ENCODE measurements at regions not wholly inside any gene's neighbourhood (a gene's known extent, or its start where the extent isn't known, plus 50 kb on each side); places are given as distances from the start of the nearest gene placed in this dataset.

GRCh38 chr11:128379587-128380580 lies 207.5 kb downstream of the ETS1 start:
- no peaks in the 10 kb centered on the region for H3K27me3 ChIP-seq
- H3K4me3 ChIP-seq = no peak overlapping the region
- H3K9me3 ChIP-seq = peaks cover 6% of the 10 kb centered on the region
- DNase-seq = no peak
- no peaks in the 10 kb centered on the region for H3K36me3 ChIP-seq

GRCh38 chr11:128375961-128376360 lies 211.4 kb downstream of the ETS1 start:
- Histone ChIP-seq H3K36me3 (no peaks in the 10 kb centered on the region), H3K27me3 (no peaks in the 10 kb centered on the region), H3K4me3 (no peak overlapping the region), H3K9me3 (no peaks in the 10 kb centered on the region)
- DNase-seq = no peak

GRCh38 chr11:128374026-128374425 lies 213.3 kb downstream of the ETS1 start:
- DNase-seq = no peak
- Histone ChIP-seq H3K36me3 (no peaks in the 10 kb centered on the region), H3K27me3 (no peaks in the 10 kb centered on the region), H3K9me3 (no peaks in the 10 kb centered on the region), H3K4me3 (no peak overlapping the region)

GRCh38 chr11:128372977-128373376 lies 214.4 kb downstream of the ETS1 start:
- DNase-seq = no peak

GRCh38 chr11:128367573-128367972 lies 219.8 kb downstream of the ETS1 start:
- Histone ChIP-seq H3K4me3 (no peak overlapping the region), H3K27me3 (no peaks in the 10 kb centered on the region), H3K9me3 (no peaks in the 10 kb centered on the region), H3K36me3 (no peaks in the 10 kb centered on the region)
- no peak for DNase-seq

More at GRCh38 chr11:128372977-128373376, 214.4 kb downstream of the ETS1 start:
- no peak overlapping the region for H3K4me3 ChIP-seq
- H3K36me3 ChIP-seq = no peaks in the 10 kb centered on the region
- H3K27me3 ChIP-seq = no peaks in the 10 kb centered on the region
- H3K9me3 ChIP-seq = no peaks in the 10 kb centered on the region

GRCh38 chr11:128365044-128365443 lies 222.3 kb downstream of the ETS1 start:
- no peaks in the 10 kb centered on the region for H3K36me3 ChIP-seq
- DNase-seq = no peak
- H3K9me3 ChIP-seq = no peaks in the 10 kb centered on the region
- no peak overlapping the region for H3K4me3 ChIP-seq
- H3K27me3 ChIP-seq = no peaks in the 10 kb centered on the region

- H3K4me3 ChIP-seq = no peak overlapping the region
- no peaks in the 10 kb centered on the region for H3K36me3 ChIP-seq
- no peaks in the 10 kb centered on the region for H3K27me3 ChIP-seq
- H3K9me3 ChIP-seq = no peaks in the 10 kb centered on the region
- peak; percentile 66 for DNase-seq
These were observed 225.8 kb downstream of the ETS1 start for GRCh38 chr11:128361451-128362020.

GRCh38 chr11:128359515-128359914 lies 227.8 kb downstream of the ETS1 start:
- Histone ChIP-seq H3K36me3 (no peaks in the 10 kb centered on the region), H3K9me3 (no peaks in the 10 kb centered on the region), H3K4me3 (no peak overlapping the region), H3K27me3 (no peaks in the 10 kb centered on the region)
- DNase-seq = no peak

- no peak for DNase-seq
- H3K36me3 ChIP-seq = no peaks in the 10 kb centered on the region
- H3K27me3 ChIP-seq = no peaks in the 10 kb centered on the region
- H3K4me3 ChIP-seq = no peak overlapping the region
- no peaks in the 10 kb centered on the region for H3K9me3 ChIP-seq
These were observed 230.3 kb downstream of the ETS1 start for GRCh38 chr11:128357073-128357472.

- no peak for DNase-seq
- no peaks in the 10 kb centered on the region for H3K36me3 ChIP-seq
- H3K27me3 ChIP-seq = no peaks in the 10 kb centered on the region
- H3K4me3 ChIP-seq = no peak overlapping the region
- H3K9me3 ChIP-seq = no peaks in the 10 kb centered on the region
These were observed 231.8 kb downstream of the ETS1 start for GRCh38 chr11:128355558-128355957.

GRCh38 chr11:128354476-128354875 lies 232.9 kb downstream of the ETS1 start:
- DNase-seq = no peak
- no peaks in the 10 kb centered on the region for H3K9me3 ChIP-seq
- no peaks in the 10 kb centered on the region for H3K36me3 ChIP-seq
- no peak overlapping the region for H3K4me3 ChIP-seq
- no peaks in the 10 kb centered on the region for H3K27me3 ChIP-seq

- H3K36me3 ChIP-seq = no peaks in the 10 kb centered on the region
- DNase-seq = no peak
These were observed 236.2 kb downstream of the ETS1 start for GRCh38 chr11:128351168-128351567.

GRCh38 chr11:128349650-128350299 lies 237.6 kb downstream of the ETS1 start:
- no peak overlapping the region for H3K4me3 ChIP-seq
- no peaks in the 10 kb centered on the region for H3K9me3 ChIP-seq
- no peaks in the 10 kb centered on the region for H3K36me3 ChIP-seq
- no peak for DNase-seq
- H3K27me3 ChIP-seq = no peaks in the 10 kb centered on the region

More at GRCh38 chr11:128351168-128351567, 236.2 kb downstream of the ETS1 start:
- Histone ChIP-seq H3K27me3 (no peaks in the 10 kb centered on the region), H3K9me3 (no peaks in the 10 kb centered on the region), H3K4me3 (no peak overlapping the region)

- H3K36me3 ChIP-seq = no peaks in the 10 kb centered on the region
- H3K9me3 ChIP-seq = no peaks in the 10 kb centered on the region
- H3K27me3 ChIP-seq = no peaks in the 10 kb centered on the region
- H3K4me3 ChIP-seq = no peak overlapping the region
- peak; percentile 61 for DNase-seq
These were observed 240.6 kb downstream of the ETS1 start for GRCh38 chr11:128346804-128347203.

GRCh38 chr11:128345316-128345715 lies 242.0 kb downstream of the ETS1 start:
- Histone ChIP-seq H3K4me3 (no peak overlapping the region), H3K9me3 (no peaks in the 10 kb centered on the region), H3K27me3 (no peaks in the 10 kb centered on the region), H3K36me3 (no peaks in the 10 kb centered on the region)
- DNase-seq = no peak

GRCh38 chr11:128343870-128344269 lies 243.5 kb downstream of the ETS1 start:
- no peak for DNase-seq
- Histone ChIP-seq H3K4me3 (no peak overlapping the region), H3K36me3 (no peaks in the 10 kb centered on the region), H3K27me3 (no peaks in the 10 kb centered on the region), H3K9me3 (no peaks in the 10 kb centered on the region)

GRCh38 chr11:128343135-128343514 lies 244.2 kb downstream of the ETS1 start:
- no peaks in the 10 kb centered on the region for H3K27me3 ChIP-seq
- H3K4me3 ChIP-seq = no peak overlapping the region
- H3K36me3 ChIP-seq = no peaks in the 10 kb centered on the region
- DNase-seq = no peak
- H3K9me3 ChIP-seq = no peaks in the 10 kb centered on the region

All from MG63 (cell line).